OCI-LY1 (cell line): ENCODE measurements at regions not wholly inside any gene's neighbourhood (a gene's known extent, or its start where the extent isn't known, plus 50 kb on each side); places are given as distances from the start of the nearest gene placed in this dataset.

Source experiments
- EZH2 ChIP-seq: fragments of 200-600 bp; sonication (generic), shearing (Covaris generic); IDR thresholded peaks from 2 replicates; pipeline ENCODE4 v1.8.0; 2017; ENCODE audit warnings: borderline replicate concordance, mixed run types, mild to moderate bottlenecking, antibody characterized with exemption, low read length, moderate library complexity, mixed read lengths
- TF ChIP-seq, protein P1 (sequence below): fragments of 200-600 bp; sonication (generic), shearing (Covaris generic); IDR thresholded peaks from 2 replicates; pipeline ENCODE4 v1.5.1; 2017; ENCODE audit warnings: mild to moderate bottlenecking, antibody characterized with exemption, low read length, moderate library complexity, mixed read lengths

- TF ChIP-seq, protein P1, sequence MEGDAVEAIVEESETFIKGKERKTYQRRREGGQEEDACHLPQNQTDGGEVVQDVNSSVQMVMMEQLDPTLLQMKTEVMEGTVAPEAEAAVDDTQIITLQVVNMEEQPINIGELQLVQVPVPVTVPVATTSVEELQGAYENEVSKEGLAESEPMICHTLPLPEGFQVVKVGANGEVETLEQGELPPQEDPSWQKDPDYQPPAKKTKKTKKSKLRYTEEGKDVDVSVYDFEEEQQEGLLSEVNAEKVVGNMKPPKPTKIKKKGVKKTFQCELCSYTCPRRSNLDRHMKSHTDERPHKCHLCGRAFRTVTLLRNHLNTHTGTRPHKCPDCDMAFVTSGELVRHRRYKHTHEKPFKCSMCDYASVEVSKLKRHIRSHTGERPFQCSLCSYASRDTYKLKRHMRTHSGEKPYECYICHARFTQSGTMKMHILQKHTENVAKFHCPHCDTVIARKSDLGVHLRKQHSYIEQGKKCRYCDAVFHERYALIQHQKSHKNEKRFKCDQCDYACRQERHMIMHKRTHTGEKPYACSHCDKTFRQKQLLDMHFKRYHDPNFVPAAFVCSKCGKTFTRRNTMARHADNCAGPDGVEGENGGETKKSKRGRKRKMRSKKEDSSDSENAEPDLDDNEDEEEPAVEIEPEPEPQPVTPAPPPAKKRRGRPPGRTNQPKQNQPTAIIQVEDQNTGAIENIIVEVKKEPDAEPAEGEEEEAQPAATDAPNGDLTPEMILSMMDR, result no peak
- TF ChIP-seq EZH2, result no peak
Measured at GRCh38 chr18:78017869-78018268, 768.2 kb downstream of the GALR1 start.
